H9 (cell line): ENCODE measurements at regions not wholly inside any gene's neighbourhood (a gene's known extent, or its start where the extent isn't known, plus 50 kb on each side); places are given as distances from the start of the nearest gene placed in this dataset.
A peak's percentile ranks its signal among the peaks of the same experiment; 100 is the strongest.

Experiments
- DNase-seq: peaks from one replicate; pipeline ENCODE4 v3.0.0-alpha.2; 2017
- H2AFZ ChIP-seq: one replicate; pipeline ENCODE4 v1.6.1; 2013; ENCODE audit warnings: mild to moderate bottlenecking, low read length, control low read depth, moderate library complexity
- H2AK5ac ChIP-seq: 2 replicates; pipeline ENCODE4 v1.6.1; 2013; ENCODE audit warnings: low read length, control low read depth, mixed read lengths; ENCODE audit not compliant: insufficient read length
- H2BK120ac ChIP-seq: one replicate; pipeline ENCODE4 v1.6.1; 2013; ENCODE audit warnings: low read depth, mild to moderate bottlenecking, low read length, control low read depth, inconsistent platforms; ENCODE audit not compliant: poor library complexity, severe bottlenecking
- H2BK12ac ChIP-seq: 2 replicates; pipeline ENCODE4 v1.6.1; 2013; ENCODE audit warnings: low read length, control low read depth, mixed read lengths, low read depth; ENCODE audit not compliant: insufficient read length
- H2BK15ac ChIP-seq: 2 replicates; pipeline ENCODE4 v1.6.1; 2013; ENCODE audit warnings: low read depth, low read length, control low read depth
- H2BK20ac ChIP-seq: one replicate; pipeline ENCODE4 v1.6.1; 2013; ENCODE audit warnings: low read depth, mild to moderate bottlenecking, low read length, control low read depth, inconsistent platforms; ENCODE audit not compliant: poor library complexity, severe bottlenecking
- H2BK5ac ChIP-seq: 2 replicates; pipeline ENCODE4 v1.6.1; 2013; ENCODE audit warnings: low read length, control low read depth, mixed read lengths; ENCODE audit not compliant: insufficient read length
- H3K14ac ChIP-seq: 2 replicates; pipeline ENCODE4 v1.6.1; 2013; ENCODE audit warnings: low read length, control low read depth; ENCODE audit not compliant: insufficient read depth
- H3K18ac ChIP-seq: 2 replicates; pipeline ENCODE4 v1.6.1; 2013; ENCODE audit warnings: low read depth, mild to moderate bottlenecking, mixed read lengths, low read length, control low read depth; ENCODE audit not compliant: insufficient read length
- H3K23ac ChIP-seq: 2 replicates; pipeline ENCODE4 v1.6.1; 2013; ENCODE audit warnings: low read length, control low read depth, mixed read lengths, low read depth; ENCODE audit not compliant: insufficient read length
- H3K23me2 ChIP-seq: 2 replicates; pipeline ENCODE4 v1.6.1; 2013; ENCODE audit warnings: low read depth, mild to moderate bottlenecking, mixed read lengths, low read length, control low read depth; ENCODE audit not compliant: insufficient read length, poor library complexity, severe bottlenecking
- H3K27ac ChIP-seq: 2 replicates; pipeline ENCODE4 v1.5.1; 2013; ENCODE audit warnings: low read length, control low read depth, mixed read lengths, low read depth; ENCODE audit not compliant: insufficient read length
- H3K27me3 ChIP-seq: 2 replicates; pipeline ENCODE4 v1.6.1; 2013; ENCODE audit warnings: low read length, control low read depth, inconsistent platforms; ENCODE audit not compliant: insufficient read depth
- H3K4ac ChIP-seq: 2 replicates; pipeline ENCODE4 v1.6.1; 2013; ENCODE audit warnings: low read depth, mild to moderate bottlenecking, control low read depth, inconsistent platforms, low read length, moderate library complexity
- H3K4me1 ChIP-seq: 2 replicates; pipeline ENCODE4 v1.6.1; 2013; ENCODE audit warnings: low read length, control low read depth, inconsistent platforms; ENCODE audit not compliant: insufficient read depth
- H3K4me2 ChIP-seq: 2 replicates; pipeline ENCODE4 v1.6.1; 2013; ENCODE audit warnings: low read length, control low read depth, mixed read lengths; ENCODE audit not compliant: insufficient read length, insufficient read depth
- H3K56ac ChIP-seq: 2 replicates; pipeline ENCODE4 v1.6.1; 2013; ENCODE audit warnings: low read depth, mild to moderate bottlenecking, mixed read lengths, low read length, control low read depth; ENCODE audit not compliant: insufficient read length
- H3K79me1 ChIP-seq: 2 replicates; pipeline ENCODE4 v1.6.1; 2013; ENCODE audit warnings: low read depth, mild to moderate bottlenecking, moderate library complexity, low read length, control low read depth, inconsistent platforms; ENCODE audit not compliant: insufficient read depth, poor library complexity, severe bottlenecking
- H3K79me2 ChIP-seq: 2 replicates; pipeline ENCODE4 v1.6.1; 2013; ENCODE audit warnings: low read length, control low read depth, inconsistent platforms; ENCODE audit not compliant: insufficient read depth
- H3K9ac ChIP-seq: 2 replicates; pipeline ENCODE4 v1.6.1; 2013; ENCODE audit warnings: low read length, control low read depth, mixed read lengths; ENCODE audit not compliant: insufficient read length; ENCODE audit errors: extremely low read depth
- H3K9me3 ChIP-seq: one replicate; pipeline ENCODE4 v1.6.1; 2013; ENCODE audit warnings: low read depth, low read length, inconsistent platforms; ENCODE audit not compliant: control insufficient read depth
- H3T11ph ChIP-seq: one replicate; pipeline ENCODE4 v1.6.1; 2013; ENCODE audit warnings: mild to moderate bottlenecking, low read length, control low read depth, inconsistent platforms
- H4K20me1 ChIP-seq: one replicate; pipeline ENCODE4 v1.6.1; 2013; ENCODE audit not compliant: control insufficient read depth, insufficient read length, insufficient read depth
- H4K5ac ChIP-seq: 2 replicates; pipeline ENCODE4 v1.6.1; 2013; ENCODE audit warnings: low read depth, mild to moderate bottlenecking, mixed read lengths, low read length, control low read depth; ENCODE audit not compliant: insufficient read length
- H4K8ac ChIP-seq: replicated peaks from 2 replicates; pipeline ENCODE4 v1.6.1; 2013; ENCODE audit warnings: low read length, control low read depth, mixed read lengths, low read depth; ENCODE audit not compliant: insufficient read length
- H4K91ac ChIP-seq: 2 replicates; pipeline ENCODE4 v1.6.1; 2013; ENCODE audit warnings: low read depth, mild to moderate bottlenecking, moderate library complexity, mixed read lengths, low read length, control low read depth; ENCODE audit not compliant: insufficient read length
- H3K27ac Mint-ChIP-seq, 3 experiments: 2 replicates in 2 of 3; 3 replicates in 1 of 3; pipeline ENCODE4 v1.8.0; 2020 to 2021; ENCODE audit warnings: mixed read lengths in 3 of 3, mild to moderate bottlenecking in 1 of 3, moderate library complexity in 1 of 3
- H3K27me3 Mint-ChIP-seq: 2 replicates; pipeline ENCODE4 v1.8.0; 2021; ENCODE audit warnings: low read depth, mild to moderate bottlenecking, moderate library complexity, mixed read lengths
- H3K36me3 Mint-ChIP-seq, 3 experiments: 2 replicates in 2 of 3; 3 replicates in 1 of 3; pipeline ENCODE4 v1.8.0; 2020 to 2021; ENCODE audit warnings: low read depth in 3 of 3, mixed read lengths in 3 of 3; ENCODE audit not compliant: insufficient read depth in 1 of 3
- H3K4me1 Mint-ChIP-seq, 2 experiments: 2 replicates each; pipeline ENCODE4 v1.8.0; 2020; ENCODE audit warnings: mixed read lengths in 2 of 2
- H3K4me3 Mint-ChIP-seq, 2 experiments: 2 replicates in 1 of 2; 3 replicates in 1 of 2; pipeline ENCODE4 v1.8.0; 2020 to 2021; ENCODE audit warnings: mild to moderate bottlenecking in 2 of 2, mixed read lengths in 2 of 2, moderate library complexity in 1 of 2
- H3K9me3 Mint-ChIP-seq, 2 experiments: 2 replicates in 1 of 2; 3 replicates in 1 of 2; pipeline ENCODE4 v1.8.0; 2020; ENCODE audit warnings: mild to moderate bottlenecking in 2 of 2, mixed read lengths in 2 of 2, moderate library complexity in 1 of 2
- CTCF ChIP-seq: fragments of 200-600 bp; sonication (generic); conservative IDR thresholded peaks from 3 replicates; pipeline ENCODE4 v1.8.0; 2021; ENCODE audit warnings: antibody characterized with exemption, mild to moderate bottlenecking
- WGBS: extraction: QIAGEN DNeasy Blood & Tissue Kit; methylation state at CpG from one replicate; pipeline ENCODE4 v1.1.7; 2013; ENCODE audit warnings: missing lambda C conversion rate, low lambda C conversion rate, mixed read lengths; ENCODE audit not compliant: insufficient read length; ENCODE audit errors: extremely low coverage; 5-methylcytosine and 5-hydroxymethylcytosine counted together

GRCh38 chr5:91302305-91302704, 80.8 kb downstream of the ARRDC3 start:
- Histone ChIP-seq H2AK5ac (no peak overlapping the region), H3T11ph (no peak overlapping the region), H3K4me1 (no peaks in the 10 kb centered on the region), H4K8ac (no peak overlapping the region), H2AFZ (no peak overlapping the region), H2BK20ac (no peak overlapping the region), H3K14ac (no peak overlapping the region), H4K5ac (no peak overlapping the region), H3K9ac (no peak overlapping the region), H3K4me2 (no peak overlapping the region), H4K91ac (no peak overlapping the region), H3K23ac (no peak overlapping the region), H3K27ac (no peak overlapping the region), H2BK12ac (no peak overlapping the region), H4K20me1 (no peaks in the 10 kb centered on the region), H3K18ac (no peak overlapping the region), H3K4ac (no peak overlapping the region), H2BK5ac (no peak overlapping the region), H3K79me1 (no peaks in the 10 kb centered on the region), H3K9me3 (no peaks in the 10 kb centered on the region), H3K79me2 (no peaks in the 10 kb centered on the region), H3K56ac (no peak overlapping the region), H3K27me3 (no peaks in the 10 kb centered on the region), H2BK15ac (no peak overlapping the region), H2BK120ac (no peak overlapping the region), H3K23me2 (no peaks in the 10 kb centered on the region)
- Mint-ChIP-seq H3K27ac (no peak overlapping the region), H3K36me3 (no peaks in the 10 kb centered on the region), H3K4me1 (peaks cover 4 to 6% of the 10 kb centered on the region in 2 experiments; a peak in 3 of 4 replicates), H3K27me3 (no peaks in the 10 kb centered on the region), H3K9me3 (no peaks in the 10 kb centered on the region; a peak in 1 of 5 replicates), H3K4me3 (no peak overlapping the region)
- WGBS = no CpG with 5 or more reads among the region's 4 CpGs
- no peak for DNase-seq
- TF ChIP-seq CTCF = peak; percentile 44
